Epidermal melanocyte (primary cell): ENCODE measurements at regions not wholly inside any gene's neighbourhood (a gene's known extent, or its start where the extent isn't known, plus 50 kb on each side); places are given as distances from the start of the nearest gene placed in this dataset.
"Not testable (repeated sequence)": the region's sequence is repeated elsewhere in the genome, so short reads cannot be mapped to it uniquely, and the experiment has no call there.

ENCODE experiments used
- DNase-seq: peaks from one replicate; pipeline ENCODE4 v3.0.0; 2011; ENCODE audit warnings: low spot score; ENCODE audit not compliant: insufficient read length

- no peak for DNase-seq
These were observed 128.7 kb upstream of the COL5A2 start for GRCh38 chr2:189308056-189308790.

DNA sequence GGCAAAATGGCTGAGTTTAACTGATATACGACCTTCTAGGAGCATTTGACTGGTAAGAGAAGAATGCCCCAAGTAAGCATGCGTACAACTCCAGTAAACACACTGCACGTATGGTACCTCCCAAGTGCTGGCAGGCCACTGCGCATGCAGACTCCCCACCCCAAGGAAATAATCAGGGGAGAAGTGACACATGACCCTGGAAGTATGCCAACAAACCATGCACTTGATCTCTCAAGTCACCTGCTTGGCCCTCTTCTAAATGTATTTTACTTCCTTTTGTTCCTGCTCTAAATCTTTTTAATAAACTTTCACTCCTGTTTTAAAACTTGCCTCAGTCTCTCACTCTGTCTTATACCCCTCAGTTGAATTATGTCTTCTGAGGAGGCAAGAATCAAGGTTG, 129.8 kb upstream of the COL5A2 start:
- no peak for DNase-seq

GRCh38 chr2:189312211-189312610, 129.1 kb upstream of the WDR75 start:
- DNase-seq = no peak

DNA sequence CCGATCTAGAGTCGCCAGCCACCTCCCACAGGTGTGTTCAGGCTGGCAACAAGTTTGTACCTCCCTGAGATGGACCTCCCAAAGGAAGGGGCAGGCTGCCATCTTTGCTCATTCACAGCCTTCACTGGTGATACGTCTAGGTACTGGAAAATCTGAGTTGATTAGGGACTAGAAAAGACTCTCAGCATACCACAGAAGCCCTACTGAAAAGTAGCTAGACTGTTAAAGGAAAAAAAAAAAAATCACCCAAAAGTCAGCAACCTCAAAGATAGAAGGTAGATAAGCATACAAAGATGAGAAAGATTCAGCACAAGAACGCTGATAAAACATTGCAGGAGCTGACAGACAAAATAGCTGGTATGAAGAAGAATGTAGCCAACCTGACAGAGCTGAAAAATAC, 128.6 kb upstream of the WDR75 start:
- no peak for DNase-seq

- DNase-seq = no peak
These were observed 122.5 kb upstream of the WDR75 start for GRCh38 chr2:189318761-189319160.

- DNase-seq = not testable (repeated sequence)
These were observed 121.8 kb upstream of the WDR75 start for GRCh38 chr2:189319424-189319823.

DNA sequence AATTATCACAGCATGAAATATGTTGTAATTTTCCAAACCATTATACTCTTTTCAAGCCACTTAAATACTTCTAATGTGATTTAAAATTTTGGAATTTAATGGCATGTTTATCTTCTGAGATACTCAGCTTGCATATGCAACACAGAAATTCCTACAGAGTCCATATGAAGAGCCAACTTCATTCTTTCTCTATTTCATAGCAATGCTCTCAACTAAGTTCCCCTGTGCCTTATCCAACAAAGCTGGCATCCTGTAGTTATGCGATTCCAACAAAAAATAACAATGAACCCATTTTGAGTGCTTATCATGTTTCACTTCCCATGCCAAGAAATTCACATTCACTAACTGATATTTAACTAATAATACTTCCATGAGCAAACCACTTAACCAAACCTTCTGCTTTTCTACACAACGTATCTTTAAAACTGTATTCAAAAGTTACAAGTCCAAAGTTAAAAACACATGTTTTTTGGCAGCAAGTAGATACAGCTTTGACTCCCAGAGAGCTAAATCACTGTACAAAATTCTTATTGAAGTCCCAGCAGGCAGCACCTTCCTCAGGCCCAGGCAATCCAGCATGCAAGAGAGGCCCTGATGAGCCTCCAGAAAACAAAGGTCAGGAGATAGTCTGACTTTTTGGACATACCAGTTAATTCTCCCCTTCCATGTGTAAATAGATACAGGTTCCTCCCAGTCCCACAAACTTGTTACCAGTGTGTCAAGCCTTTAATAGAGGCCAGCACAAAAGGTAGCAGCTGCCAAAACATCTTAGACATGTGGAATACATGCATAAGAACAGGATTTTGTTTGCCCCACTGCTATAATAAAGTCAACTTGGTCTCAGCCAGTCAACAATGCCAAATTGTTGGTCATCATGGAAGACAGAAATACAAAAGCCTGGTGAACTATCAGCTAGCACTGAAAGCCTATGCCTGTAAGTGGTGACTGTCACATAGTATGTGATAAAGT, 113.1 kb upstream of the WDR75 start:
- no peak for DNase-seq

- no peak for DNase-seq
These were observed 112.4 kb upstream of the WDR75 start for GRCh38 chr2:189328848-189329245.

GRCh38 chr2:189336276-189336975, 104.8 kb upstream of the WDR75 start:
- DNase-seq = no peak

DNA sequence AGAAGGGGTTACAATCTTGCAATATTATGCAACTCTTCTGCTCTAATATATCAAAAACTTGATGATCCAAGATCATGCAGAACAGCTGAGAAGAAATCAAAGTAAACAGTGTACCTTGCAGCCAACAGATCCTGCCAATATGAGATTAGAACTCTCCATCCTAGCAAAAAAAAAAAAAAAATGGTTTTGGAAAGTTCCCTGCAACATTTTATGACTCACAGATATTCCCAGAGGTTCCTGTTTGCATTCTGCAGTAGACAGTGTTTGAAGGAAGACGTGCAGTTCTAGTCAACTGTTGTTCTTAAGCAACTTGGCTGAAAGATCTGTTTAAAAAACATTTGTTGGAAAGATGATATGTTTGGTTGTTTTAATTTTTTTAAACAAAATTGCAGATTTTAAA, 103.6 kb upstream of the WDR75 start:
- no peak for DNase-seq

GRCh38 chr2:189338115-189338514, 103.2 kb upstream of the WDR75 start:
- no peak for DNase-seq

- DNase-seq = no peak
These were observed 100.2 kb upstream of the WDR75 start for GRCh38 chr2:189341077-189341476.

- DNase-seq = no peak
These were observed 97.2 kb upstream of the WDR75 start for GRCh38 chr2:189344043-189344442.

- peak; percentile 58 for DNase-seq
These were observed 93.7 kb upstream of the WDR75 start for GRCh38 chr2:189347540-189347939.

DNA sequence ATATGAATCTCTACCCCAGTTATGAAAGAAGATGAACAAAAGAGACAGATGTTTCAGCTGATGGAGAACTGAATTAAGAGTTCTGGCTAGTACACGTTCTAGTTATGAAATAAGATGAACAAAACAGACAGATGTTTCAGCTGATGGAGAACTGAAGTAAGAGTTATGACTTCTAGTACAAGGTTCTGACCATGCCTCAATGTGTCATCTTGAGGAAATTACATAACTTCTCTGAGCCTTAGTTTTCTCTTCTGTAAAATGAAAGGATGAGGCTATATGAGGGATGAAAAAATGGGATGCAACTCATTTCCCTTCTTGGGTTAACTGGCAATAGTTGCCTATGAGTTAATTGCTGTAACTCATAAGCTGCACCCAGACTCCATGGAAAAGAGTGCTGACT, 92.9 kb upstream of the WDR75 start:
- no peak for DNase-seq

DNA sequence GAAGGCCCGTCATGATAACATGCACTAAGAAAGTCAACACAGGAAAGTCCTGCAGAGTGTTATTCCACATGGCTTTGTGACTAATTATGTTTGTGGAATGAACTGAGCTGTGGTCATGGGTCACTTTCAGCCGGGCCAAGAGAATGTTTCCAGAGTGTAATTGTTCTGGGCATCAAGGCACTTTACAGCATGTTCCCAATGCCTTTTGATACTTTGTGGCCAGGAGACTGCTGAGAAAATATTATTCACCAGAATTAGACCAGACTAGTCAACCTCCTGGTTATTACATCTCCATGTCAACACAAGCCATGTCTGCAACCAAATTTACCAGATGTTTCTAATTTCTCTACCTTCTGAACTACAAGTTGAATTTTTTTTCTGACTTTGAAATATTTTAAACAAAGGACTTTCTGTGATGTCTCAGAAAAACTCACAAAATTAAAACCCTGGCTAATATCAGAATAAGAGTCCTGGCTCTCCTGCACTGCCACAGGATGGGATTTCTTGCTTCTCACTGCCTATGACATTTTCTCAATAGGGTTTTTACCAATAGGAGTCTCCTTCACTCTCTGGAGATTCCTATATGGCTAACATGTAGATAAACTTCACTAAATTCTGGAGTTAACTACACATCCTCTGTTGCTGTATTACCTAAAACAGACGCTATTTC, 90.6 kb upstream of the WDR75 start:
- DNase-seq = peak; percentile 32

GRCh38 chr2:189351933-189352332, 89.3 kb upstream of the WDR75 start:
- not testable (repeated sequence) for DNase-seq

DNA sequence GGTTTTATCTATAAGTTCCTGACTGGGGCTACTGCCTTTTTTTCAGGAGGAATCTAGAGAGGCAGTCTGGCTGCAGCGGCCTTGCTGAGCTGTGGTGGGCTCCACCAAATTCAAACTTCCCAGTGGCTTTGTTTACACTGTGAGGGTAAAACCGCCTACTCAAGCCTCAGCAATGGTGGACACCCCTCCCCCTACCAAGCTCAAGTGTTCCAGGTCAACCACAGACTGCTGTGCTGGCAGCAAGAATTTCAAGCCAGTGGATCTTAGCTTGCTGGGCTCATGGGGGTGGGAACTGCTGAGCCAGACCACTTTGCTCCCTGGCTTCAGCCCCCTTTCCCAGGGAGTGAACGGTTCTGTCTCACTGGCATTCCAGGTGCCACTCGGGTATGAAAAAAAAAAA, 83.9 kb upstream of the WDR75 start:
- not testable (repeated sequence) for DNase-seq

DNA sequence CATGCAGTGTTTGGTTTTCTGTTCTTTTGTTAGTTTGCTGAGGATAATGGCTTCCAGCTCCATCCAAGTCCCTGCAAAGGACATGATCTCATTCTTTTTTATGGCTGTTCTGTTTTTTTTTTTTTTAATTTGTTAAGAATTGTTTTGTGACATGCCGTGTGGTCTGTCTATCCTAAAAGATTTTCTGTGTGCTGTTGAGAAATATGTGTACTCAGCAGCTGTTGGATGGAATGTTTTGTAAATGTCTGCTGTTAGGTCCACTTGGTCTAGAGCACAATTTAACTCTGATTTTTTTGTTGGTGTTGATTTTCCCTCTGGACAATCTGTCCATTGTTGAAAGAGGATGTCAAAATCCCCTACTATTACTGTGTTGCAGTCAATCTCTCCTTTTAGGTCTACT, 80.4 kb upstream of the WDR75 start:
- no peak for DNase-seq

DNA sequence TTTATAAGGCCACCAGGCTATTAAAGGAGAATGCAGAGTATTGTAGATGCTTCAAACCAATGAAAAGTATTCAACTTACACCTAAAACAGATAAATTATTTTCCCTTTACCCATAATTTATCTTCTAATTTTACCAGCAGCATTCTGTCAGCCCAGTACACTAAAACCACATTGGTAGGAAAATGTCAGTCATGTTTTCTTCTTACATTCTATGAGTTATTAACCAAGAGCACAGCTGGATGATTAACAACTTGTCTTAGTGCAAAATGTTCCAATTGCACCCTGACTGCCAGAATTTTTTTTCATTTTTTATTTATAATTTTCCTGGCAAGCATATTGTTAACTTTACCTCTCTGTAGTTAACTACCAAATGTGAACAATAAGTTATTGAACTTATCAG, 79.0 kb upstream of the WDR75 start:
- no peak for DNase-seq

DNA sequence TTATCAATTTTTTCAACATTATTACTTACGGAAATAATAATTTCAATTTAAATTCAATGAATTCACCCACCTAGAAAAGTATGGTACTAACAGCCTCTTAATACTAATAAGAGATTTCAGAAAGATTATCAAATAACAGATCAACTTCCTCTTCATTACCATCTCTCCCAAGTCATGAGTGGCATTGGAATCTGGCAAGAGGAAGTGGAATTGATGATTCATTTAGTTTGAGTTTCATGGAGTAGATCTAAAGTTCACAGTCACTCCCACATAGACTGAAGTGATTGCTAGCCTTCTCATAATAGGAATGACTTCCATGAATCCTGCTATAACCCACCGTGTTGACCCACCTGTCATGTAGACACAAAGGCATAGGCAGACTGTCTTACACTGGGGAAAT, 77.7 kb upstream of the WDR75 start:
- DNase-seq = no peak
